GM18502 (cell line): ENCODE measurements at regions not wholly inside any gene's neighbourhood (a gene's known extent, or its start where the extent isn't known, plus 50 kb on each side); places are given as distances from the start of the nearest gene placed in this dataset.
"Not testable (repeated sequence)": the region's sequence is repeated elsewhere in the genome, so short reads cannot be mapped to it uniquely, and the experiment has no call there.

ENCODE experiments used
- ATAC-seq: cut with Tn5 transposase; IDR thresholded peaks from one replicate; pipeline ENCODE4 v1.9.1; 2021; ENCODE audit warnings: mild to moderate bottlenecking; ENCODE audit not compliant: unreplicated experiment, poor library complexity

- ATAC-seq = no peak
These were observed 55.2 kb downstream of the GCC1 start for GRCh38 chr7:127530148-127530547.

DNA sequence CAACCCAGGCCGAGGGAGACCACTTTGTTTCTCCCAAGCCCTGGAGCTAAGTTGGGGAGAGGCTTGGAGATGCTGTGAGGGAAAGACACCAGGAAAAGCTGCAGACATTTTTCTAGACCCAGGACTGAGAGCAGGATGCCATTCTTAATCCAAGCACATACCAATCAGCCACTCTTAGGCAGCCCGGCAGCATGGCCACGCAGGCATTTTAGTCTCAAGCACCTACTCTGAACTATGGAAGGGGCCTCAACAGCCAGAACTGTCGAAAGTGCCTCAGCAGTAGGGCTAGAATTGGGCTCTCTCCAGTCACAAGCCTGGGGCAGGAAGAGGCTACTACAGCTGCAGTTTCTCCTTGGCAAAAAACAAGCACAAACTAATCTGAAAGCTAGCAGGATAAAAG, 57.8 kb downstream of the GCC1 start:
- no peak for ATAC-seq

DNA sequence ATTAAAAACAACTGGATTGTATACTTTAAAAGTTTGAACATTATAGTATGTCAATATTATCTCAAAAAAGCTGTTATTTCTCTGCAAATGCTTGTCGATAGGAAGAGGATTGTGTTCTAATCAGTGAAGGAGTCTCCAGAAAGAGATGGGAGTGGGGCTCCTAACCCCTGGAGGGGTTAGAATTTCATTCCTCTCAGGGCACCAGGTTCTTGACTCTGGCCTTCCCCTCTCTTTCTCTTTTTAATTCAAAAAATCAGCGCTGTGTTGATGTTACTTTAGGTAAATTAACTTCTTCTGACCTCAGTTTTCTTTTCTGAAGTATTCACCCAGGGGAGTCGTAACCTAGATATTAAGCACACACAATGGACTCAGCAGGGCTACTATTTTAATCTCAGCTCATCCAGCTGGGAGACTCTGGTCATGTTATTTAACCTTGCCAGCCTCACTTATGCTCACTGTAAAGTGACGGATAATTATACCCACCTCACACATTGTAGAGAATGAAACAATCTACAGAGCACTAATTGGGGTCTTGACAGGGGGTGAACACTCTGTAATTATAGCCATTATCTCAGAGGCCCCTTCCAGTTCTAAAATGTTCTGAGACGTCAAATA, 59.4 kb downstream of the GCC1 start:
- ATAC-seq = no peak

- ATAC-seq = no peak
These were observed 69.1 kb downstream of the GCC1 start for GRCh38 chr7:127516320-127516719.

GRCh38 chr7:127514499-127514898, 70.9 kb downstream of the GCC1 start:
- no peak for ATAC-seq

DNA sequence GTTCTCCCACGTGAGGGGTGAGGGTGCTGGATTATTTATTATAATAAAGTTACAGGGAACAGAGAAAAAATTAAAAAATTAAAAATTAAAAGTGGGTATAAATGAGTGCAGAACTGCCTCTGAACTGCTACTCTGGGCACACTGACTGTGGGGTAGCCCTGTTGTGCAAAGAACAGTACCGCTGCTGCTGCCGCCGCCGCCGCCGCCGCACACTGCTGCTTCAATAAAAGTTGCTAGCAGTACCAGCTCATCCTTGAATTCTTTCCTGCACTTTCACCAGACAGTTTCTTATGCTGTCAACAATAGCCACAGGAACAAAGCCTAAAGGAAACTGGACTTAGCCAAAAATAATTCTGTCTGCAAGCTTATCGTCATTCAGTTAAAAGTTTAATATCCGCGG, 72.1 kb downstream of the GCC1 start:
- ATAC-seq = no peak

DNA sequence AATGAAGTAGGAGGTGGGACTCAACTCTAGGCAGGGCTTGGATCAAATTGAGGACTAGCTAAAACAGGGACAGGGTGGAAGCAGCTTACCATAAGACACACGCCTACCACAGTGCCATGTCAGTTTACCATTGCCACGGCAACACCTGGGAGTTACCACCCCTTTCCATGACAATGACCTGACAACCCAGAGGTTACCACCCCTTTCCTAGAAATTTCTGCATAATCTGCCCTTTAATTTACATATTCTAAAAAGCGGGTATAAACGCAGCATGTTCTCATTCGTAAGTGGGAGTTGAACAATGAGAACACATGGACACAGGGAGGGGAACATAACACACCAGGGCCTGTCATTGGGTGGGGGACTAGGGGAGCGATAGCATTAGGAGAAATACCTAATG, 72.7 kb downstream of the GCC1 start:
- no peak for ATAC-seq

DNA sequence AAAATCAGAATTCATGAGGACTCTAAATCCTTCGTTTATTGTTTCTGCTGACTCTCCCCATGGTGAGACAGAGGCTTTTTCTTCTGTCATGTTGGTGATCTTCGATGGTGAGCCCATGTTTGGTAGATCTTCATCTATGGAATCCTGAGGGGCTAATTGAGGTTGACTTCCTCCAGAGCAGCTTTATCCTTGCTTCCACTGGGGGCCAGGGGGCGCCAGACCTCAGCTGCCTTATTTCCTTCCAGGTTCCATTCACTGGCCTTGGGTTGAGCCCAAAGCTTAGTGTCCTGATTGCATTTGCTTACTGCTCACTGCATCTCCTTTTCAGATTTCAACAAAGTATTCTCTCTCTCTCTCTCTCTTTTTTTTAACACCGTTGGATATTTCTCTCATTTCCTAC, 80.7 kb downstream of the GCC1 start:
- no peak for ATAC-seq

DNA sequence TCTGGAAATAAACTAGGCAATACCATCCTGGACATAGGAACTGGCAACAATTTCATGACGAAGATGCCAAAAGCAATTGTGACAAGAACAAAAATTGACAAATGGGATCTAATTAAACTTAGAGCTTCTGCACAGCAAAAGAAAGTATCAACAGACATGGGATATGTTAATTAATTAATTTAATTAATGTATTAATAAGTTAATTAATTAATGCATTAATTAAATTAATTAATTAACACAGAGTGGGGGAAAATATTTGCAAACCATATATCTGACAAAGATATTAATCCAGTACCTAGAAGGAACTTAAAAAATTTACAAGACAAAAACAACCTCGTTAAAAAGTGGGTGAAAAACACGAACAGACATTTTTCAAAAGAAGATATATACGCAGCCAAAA, 83.6 kb downstream of the GCC1 start:
- no peak for ATAC-seq

DNA sequence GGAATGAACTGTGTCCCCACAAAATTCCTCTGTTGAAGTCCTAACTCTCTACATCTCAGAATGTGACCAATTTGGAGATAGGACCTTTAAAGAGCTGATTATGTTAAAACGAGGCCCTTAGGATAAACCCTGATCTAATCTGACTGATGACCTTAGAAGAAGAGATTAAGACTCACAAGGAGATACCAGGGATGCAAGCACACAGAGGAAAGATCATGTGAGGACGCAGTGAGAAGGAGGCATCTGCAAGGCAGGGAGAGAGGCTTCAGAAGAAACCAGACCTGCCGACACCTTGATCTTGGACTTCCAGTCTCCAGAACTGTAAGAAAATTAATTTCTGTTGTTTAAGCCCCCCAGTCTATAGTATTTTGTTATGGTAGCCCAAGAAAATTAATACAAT, 94.9 kb upstream of the ZNF800 start:
- ATAC-seq = no peak

DNA sequence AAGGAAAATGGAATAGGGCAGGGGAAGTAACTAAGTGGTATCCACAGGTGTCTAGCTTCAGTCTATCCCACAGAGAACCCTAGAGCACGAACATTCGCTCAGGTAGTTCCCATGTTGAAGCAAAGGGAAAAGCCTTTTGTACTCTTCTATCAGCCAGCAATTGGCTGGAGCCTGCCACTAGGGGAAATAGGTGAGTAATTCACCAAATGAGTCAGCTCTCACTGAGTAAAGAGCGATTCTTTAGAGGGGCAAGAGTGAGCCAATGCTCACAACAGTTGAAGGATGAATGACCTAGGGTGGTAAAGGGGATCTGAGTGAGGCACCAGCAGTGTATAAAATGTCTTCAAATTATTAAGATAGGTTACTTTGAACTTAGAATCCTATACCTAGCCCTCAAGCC, 94.1 kb upstream of the ZNF800 start:
- ATAC-seq = peak; percentile 88

DNA sequence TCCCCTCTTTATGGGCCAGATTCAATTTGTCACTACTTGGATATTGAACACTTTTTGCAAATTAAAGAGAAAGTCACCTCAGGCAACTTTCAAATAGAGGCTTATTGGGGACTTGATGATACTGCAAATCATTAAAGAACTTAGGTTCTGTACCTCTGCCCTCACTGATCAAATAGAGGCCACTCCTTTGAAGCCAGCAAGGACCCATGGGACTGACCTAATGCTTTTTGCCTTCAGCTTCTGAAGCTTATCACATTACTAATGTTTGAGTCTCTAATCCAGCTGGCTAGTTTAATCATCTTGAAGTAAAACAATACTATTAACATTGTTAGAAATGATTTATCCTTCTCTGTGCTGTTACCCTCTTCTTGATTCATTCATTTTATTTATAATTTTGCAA, 93.0 kb upstream of the ZNF800 start:
- ATAC-seq = no peak

DNA sequence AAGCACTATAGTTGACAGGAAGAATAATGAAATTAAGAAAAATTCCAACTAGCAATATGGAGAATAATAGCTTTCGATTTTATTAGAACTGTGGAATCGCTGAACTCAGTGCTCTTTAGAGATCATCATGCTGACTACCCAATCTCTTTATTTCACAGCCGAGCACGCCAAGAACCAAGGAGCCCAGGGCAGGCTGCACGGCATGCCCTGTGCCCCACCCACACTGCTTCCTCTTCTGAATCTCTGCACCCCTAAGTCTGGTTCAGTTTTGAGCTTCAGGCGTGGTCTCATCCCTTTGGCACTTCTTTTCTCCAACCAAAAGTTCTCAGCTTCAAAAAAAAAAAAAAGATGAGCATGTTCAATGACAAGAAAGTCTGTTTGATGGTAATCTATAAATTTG, 92.4 kb upstream of the ZNF800 start:
- no peak for ATAC-seq

- no peak for ATAC-seq
These were observed 86.0 kb upstream of the ZNF800 start for GRCh38 chr7:127478461-127478860.

- no peak for ATAC-seq
These were observed 85.5 kb upstream of the ZNF800 start for GRCh38 chr7:127478024-127478355.

GRCh38 chr7:127477295-127478023, 85.0 kb upstream of the ZNF800 start:
- no peak for ATAC-seq

- ATAC-seq = no peak
These were observed 84.1 kb upstream of the ZNF800 start for GRCh38 chr7:127476618-127477017.

GRCh38 chr7:127474457-127474856, 81.9 kb upstream of the ZNF800 start:
- no peak for ATAC-seq

DNA sequence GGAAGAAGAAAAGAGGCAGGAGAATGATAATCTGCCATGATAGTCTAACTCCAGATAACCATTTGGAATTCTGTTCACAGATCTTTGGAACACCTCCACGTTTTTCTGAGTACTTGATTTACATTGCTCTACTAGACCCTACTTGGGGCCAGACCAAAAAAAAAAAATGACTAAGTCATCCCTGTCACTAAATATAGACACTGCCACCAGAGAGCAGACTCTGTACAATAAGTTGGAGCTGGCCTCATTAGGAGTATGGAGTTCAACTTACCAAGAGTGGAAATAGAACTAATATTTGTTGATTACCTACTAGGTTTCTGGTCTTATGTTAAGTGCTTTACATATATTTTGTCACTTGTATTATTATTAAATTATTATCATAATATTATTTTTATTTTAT, 80.9 kb upstream of the ZNF800 start:
- ATAC-seq = no peak

GRCh38 chr7:127460077-127460476, 67.6 kb upstream of the ZNF800 start:
- no peak for ATAC-seq

- not testable (repeated sequence) for ATAC-seq
These were observed 58.8 kb upstream of the ZNF800 start for GRCh38 chr7:127451258-127451657.

GRCh38 chr7:127448566-127448965, 56.1 kb upstream of the ZNF800 start:
- no peak for ATAC-seq
